22Rv1 (cell line): ENCODE measurements at regions not wholly inside any gene's neighbourhood (a gene's known extent, or its start where the extent isn't known, plus 50 kb on each side); places are given as distances from the start of the nearest gene placed in this dataset.

Source experiments
- ZFX ChIP-seq: fragments of 450-650 bp; IDR thresholded peaks from 2 replicates; pipeline ENCODE4 v1.6.1; 2017; ENCODE audit warnings: antibody characterized with exemption, borderline replicate concordance
- TF ChIP-seq, protein P1 (sequence below): fragments of 450-650 bp; IDR thresholded peaks from 2 replicates; pipeline ENCODE4 v1.5.1; 2017; ENCODE audit warnings: mild to moderate bottlenecking

DNA sequence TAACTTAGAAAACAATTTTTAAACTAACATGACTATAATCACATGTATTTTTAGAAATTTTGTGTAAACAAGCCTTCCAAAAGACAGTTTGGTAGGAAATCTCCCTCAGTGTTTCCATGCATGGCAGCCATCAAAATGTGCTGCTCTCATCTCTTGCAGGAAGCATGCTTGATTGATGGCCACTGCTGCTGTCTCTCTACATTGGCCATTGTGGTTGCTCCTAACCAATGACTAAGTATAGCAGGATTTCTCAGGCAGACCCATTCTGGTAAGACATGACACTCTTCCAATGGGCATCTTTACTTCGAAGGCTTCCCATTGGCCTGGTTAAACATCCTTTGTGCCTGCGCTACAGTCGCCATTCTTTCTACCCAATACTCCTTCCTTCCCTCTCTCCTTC, 78.9 kb upstream of the GUCY1A1 start:
- TF ChIP-seq, protein P1, sequence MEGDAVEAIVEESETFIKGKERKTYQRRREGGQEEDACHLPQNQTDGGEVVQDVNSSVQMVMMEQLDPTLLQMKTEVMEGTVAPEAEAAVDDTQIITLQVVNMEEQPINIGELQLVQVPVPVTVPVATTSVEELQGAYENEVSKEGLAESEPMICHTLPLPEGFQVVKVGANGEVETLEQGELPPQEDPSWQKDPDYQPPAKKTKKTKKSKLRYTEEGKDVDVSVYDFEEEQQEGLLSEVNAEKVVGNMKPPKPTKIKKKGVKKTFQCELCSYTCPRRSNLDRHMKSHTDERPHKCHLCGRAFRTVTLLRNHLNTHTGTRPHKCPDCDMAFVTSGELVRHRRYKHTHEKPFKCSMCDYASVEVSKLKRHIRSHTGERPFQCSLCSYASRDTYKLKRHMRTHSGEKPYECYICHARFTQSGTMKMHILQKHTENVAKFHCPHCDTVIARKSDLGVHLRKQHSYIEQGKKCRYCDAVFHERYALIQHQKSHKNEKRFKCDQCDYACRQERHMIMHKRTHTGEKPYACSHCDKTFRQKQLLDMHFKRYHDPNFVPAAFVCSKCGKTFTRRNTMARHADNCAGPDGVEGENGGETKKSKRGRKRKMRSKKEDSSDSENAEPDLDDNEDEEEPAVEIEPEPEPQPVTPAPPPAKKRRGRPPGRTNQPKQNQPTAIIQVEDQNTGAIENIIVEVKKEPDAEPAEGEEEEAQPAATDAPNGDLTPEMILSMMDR = no peak
- TF ChIP-seq ZFX = no peak
